Panc1 (cell line): ENCODE measurements at regions not wholly inside any gene's neighbourhood (a gene's known extent, or its start where the extent isn't known, plus 50 kb on each side); places are given as distances from the start of the nearest gene placed in this dataset.

Experiments used
- ATAC-seq: fragments of 200-7000 bp; cut with Tn5 transposase; 2 replicates; pipeline ENCODE4 v1.9.1; 2020; ENCODE audit warnings: mild to moderate bottlenecking, moderate library complexity
- BruUV-seq: library from RNA; stranded (reverse); fragments of 400-500 nt; replicated peaks from 2 replicates; lab custom pipeline; 2021; lab: Mats Ljungman, UMichigan
- CTCF ChIA-PET: fragments of 300-600 bp; sonication (Branson Sonifier 250); formaldehyde crosslinking; loops from one replicate; lab custom pipeline; 2022; ENCODE audit warnings: antibody characterized with exemption; lab: Charles Lee
- POLR2A ChIA-PET: fragments of 300-600 bp; sonication (Branson Sonifier 250); formaldehyde crosslinking; loops from one replicate; lab custom pipeline; 2022; ENCODE audit warnings: antibody characterized with exemption; lab: Charles Lee
- DNase-seq: peaks from one replicate; pipeline ENCODE4 v3.0.0-alpha.2; 2010; ENCODE audit warnings: low read depth, low spot score
- H3K27ac ChIP-seq: 2 replicates; pipeline ENCODE4 v1.5.1; 2011; ENCODE audit warnings: mild to moderate bottlenecking, low read length, inconsistent platforms
- H3K27me3 ChIP-seq: fragments of 200-500 bp; sonication (Bioruptor generic); 2 replicates; pipeline ENCODE4 v1.6.0; 2014; ENCODE audit warnings: low read length, inconsistent platforms; ENCODE audit not compliant: control insufficient read depth, insufficient read depth
- H3K36me3 ChIP-seq: fragments of 200-500 bp; sonication (Bioruptor generic); 2 replicates; pipeline ENCODE4 v1.5.1; 2014; ENCODE audit warnings: inconsistent platforms, mild to moderate bottlenecking, low read length, moderate library complexity; ENCODE audit not compliant: control insufficient read depth, insufficient read depth
- H3K4me1 ChIP-seq: 2 replicates; pipeline ENCODE4 v1.5.1; 2011; ENCODE audit warnings: inconsistent platforms, mild to moderate bottlenecking, low read length, moderate library complexity; ENCODE audit not compliant: control insufficient read depth, insufficient read depth
- H3K4me3 ChIP-seq, 2 experiments: 2 replicates each; pipeline ENCODE4 v1.5.1; 2011 to 2012; ENCODE audit warnings: low read depth in 2 of 2, low read length in 2 of 2, mild to moderate bottlenecking in 2 of 2, inconsistent platforms in 1 of 2, moderate library complexity in 1 of 2
- H3K9me3 ChIP-seq: fragments of 200-500 bp; sonication (Bioruptor generic); 2 replicates; pipeline ENCODE4 v1.5.1; 2014; ENCODE audit warnings: low read depth, mild to moderate bottlenecking, inconsistent platforms, low read length, moderate library complexity; ENCODE audit not compliant: control insufficient read depth, insufficient read depth
- POLR2AphosphoS5 ChIP-seq: IDR thresholded peaks from 2 replicates; pipeline ENCODE4 v1.6.1; 2012; ENCODE audit warnings: mild to moderate bottlenecking, low read depth, low read length, moderate library complexity
- SIN3A ChIP-seq: IDR thresholded peaks from 2 replicates; pipeline ENCODE4 v1.6.1; 2012; ENCODE audit warnings: low read depth, mild to moderate bottlenecking, low read length, moderate library complexity, borderline replicate concordance; ENCODE audit not compliant: insufficient read depth
- TCF7L2 ChIP-seq: IDR thresholded peaks from 2 replicates; pipeline ENCODE4 v1.6.1; 2011; ENCODE audit warnings: mild to moderate bottlenecking, low read depth, low read length, inconsistent platforms
- in situ Hi-C: cut with HindIII; loops from 2 replicates; pipeline ENCODE4 v1.10.0; 2016; ENCODE audit warnings: low sequenced_read_pairs, low pct_unique_long_range_greater_than_20kb
- intact Hi-C: fragments of 100-400 bp; cut with micrococcal nuclease; formaldehyde crosslinking; loops from one replicate; pipeline ENCODE4 v1.10.0; 2022; ENCODE audit not compliant: unreplicated experiment
- TF ChIP-seq, protein P1 (sequence below), 2 experiments: IDR thresholded peaks; 2 replicates each; pipeline ENCODE4 v1.6.1; 2011 to 2012; ENCODE audit warnings: low read depth in 2 of 2, control low read depth in 1 of 2, low read length in 1 of 2, mild to moderate bottlenecking in 1 of 2, moderate library complexity in 1 of 2; ENCODE audit not compliant: insufficient read depth in 1 of 2
- TF ChIP-seq, protein P2 (sequence below): fragments of 450-650 bp; IDR thresholded peaks from 2 replicates; pipeline ENCODE4 v1.5.1; 2017; ENCODE audit warnings: mild to moderate bottlenecking

DNA sequence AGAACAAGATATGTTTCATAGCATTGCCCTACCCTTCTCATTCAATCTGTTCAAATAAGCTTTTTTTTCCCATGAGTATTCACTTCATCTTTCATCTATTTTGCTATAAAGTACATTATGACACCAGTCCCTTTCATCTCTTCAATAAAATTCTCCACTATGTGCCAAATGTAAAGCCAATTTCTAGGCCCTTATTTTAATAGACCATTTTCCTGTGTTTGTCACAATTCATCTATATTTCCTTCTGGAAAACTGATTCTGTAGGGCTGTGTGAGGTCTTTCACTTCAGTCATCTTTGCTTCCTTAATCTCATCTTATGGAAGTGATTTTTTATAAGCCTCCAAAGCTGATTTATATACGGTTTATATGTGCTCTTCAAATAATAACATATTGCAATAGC is 992.4 kb upstream of the EYS start:
- POLR2A ChIA-PET, result no interaction called here
- intact Hi-C loops, result no loop called here

DNA sequence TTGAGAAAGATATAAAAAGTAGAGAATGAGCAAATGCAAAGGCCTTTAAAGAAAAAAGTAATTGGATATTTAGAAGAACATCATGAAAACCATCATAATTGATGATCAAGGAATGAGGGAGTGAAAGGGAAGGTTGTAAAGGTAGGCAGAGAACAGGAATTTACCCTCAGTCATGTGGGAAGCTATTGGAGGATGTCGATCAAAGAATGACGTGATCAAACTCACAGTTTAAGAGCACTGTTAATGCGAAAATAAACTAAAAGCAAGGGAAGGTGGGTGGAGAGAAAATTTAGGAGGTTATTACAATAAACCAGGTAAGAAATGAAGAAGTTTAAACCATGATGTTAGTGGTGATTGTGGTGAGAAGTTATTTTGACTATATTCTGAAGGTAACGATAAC is 982.6 kb upstream of the EYS start:
- CTCF ChIA-PET, result no interaction called here
- no peaks in the 10 kb centered on the region for H3K4me1 ChIP-seq
- no peak for DNase-seq
- in situ Hi-C loops, result no loop called here
- intact Hi-C loops, result no loop called here
- BruUV-seq, result no TSS peak
- ATAC-seq, result no peak
- no peaks in the 10 kb centered on the region for H3K9me3 ChIP-seq
- TF ChIP-seq, protein P1, sequence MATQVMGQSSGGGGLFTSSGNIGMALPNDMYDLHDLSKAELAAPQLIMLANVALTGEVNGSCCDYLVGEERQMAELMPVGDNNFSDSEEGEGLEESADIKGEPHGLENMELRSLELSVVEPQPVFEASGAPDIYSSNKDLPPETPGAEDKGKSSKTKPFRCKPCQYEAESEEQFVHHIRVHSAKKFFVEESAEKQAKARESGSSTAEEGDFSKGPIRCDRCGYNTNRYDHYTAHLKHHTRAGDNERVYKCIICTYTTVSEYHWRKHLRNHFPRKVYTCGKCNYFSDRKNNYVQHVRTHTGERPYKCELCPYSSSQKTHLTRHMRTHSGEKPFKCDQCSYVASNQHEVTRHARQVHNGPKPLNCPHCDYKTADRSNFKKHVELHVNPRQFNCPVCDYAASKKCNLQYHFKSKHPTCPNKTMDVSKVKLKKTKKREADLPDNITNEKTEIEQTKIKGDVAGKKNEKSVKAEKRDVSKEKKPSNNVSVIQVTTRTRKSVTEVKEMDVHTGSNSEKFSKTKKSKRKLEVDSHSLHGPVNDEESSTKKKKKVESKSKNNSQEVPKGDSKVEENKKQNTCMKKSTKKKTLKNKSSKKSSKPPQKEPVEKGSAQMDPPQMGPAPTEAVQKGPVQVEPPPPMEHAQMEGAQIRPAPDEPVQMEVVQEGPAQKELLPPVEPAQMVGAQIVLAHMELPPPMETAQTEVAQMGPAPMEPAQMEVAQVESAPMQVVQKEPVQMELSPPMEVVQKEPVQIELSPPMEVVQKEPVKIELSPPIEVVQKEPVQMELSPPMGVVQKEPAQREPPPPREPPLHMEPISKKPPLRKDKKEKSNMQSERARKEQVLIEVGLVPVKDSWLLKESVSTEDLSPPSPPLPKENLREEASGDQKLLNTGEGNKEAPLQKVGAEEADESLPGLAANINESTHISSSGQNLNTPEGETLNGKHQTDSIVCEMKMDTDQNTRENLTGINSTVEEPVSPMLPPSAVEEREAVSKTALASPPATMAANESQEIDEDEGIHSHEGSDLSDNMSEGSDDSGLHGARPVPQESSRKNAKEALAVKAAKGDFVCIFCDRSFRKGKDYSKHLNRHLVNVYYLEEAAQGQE (IDR thresholded peaks at IDR 0.05; ENCODE audit: insufficient read depth in 1 of 2, low read depth in 2 of 2, low read length in 1 of 2), result no peak
- TF ChIP-seq POLR2AphosphoS5 (no peak), TCF7L2 (no peak), SIN3A (no peak)
- TF ChIP-seq, protein P2, sequence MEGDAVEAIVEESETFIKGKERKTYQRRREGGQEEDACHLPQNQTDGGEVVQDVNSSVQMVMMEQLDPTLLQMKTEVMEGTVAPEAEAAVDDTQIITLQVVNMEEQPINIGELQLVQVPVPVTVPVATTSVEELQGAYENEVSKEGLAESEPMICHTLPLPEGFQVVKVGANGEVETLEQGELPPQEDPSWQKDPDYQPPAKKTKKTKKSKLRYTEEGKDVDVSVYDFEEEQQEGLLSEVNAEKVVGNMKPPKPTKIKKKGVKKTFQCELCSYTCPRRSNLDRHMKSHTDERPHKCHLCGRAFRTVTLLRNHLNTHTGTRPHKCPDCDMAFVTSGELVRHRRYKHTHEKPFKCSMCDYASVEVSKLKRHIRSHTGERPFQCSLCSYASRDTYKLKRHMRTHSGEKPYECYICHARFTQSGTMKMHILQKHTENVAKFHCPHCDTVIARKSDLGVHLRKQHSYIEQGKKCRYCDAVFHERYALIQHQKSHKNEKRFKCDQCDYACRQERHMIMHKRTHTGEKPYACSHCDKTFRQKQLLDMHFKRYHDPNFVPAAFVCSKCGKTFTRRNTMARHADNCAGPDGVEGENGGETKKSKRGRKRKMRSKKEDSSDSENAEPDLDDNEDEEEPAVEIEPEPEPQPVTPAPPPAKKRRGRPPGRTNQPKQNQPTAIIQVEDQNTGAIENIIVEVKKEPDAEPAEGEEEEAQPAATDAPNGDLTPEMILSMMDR, result no peak
- H3K36me3 ChIP-seq, result no peaks in the 10 kb centered on the region
- POLR2A ChIA-PET, result no interaction called here
- no peak overlapping the region for H3K27ac ChIP-seq
- H3K27me3 ChIP-seq, result no peaks in the 10 kb centered on the region
- H3K4me3 ChIP-seq, result no peak overlapping the region

More for the DNA sequence above, 992.4 kb upstream of the EYS start:
- no peak for DNase-seq
- CTCF ChIA-PET, result no interaction called here
- Histone ChIP-seq H3K4me3 (no peak overlapping the region), H3K27me3 (no peaks in the 10 kb centered on the region), H3K36me3 (no peaks in the 10 kb centered on the region), H3K4me1 (no peaks in the 10 kb centered on the region), H3K27ac (no peak overlapping the region), H3K9me3 (no peaks in the 10 kb centered on the region)
- BruUV-seq, result no TSS peak
- in situ Hi-C loops, result no loop called here
- ATAC-seq, result no peak
- TF ChIP-seq, protein P1 (IDR thresholded peaks at IDR 0.05; ENCODE audit: insufficient read depth in 1 of 2, low read depth in 2 of 2, low read length in 1 of 2), result no peak
- TF ChIP-seq TCF7L2, result no peak
- no peak for TF ChIP-seq POLR2AphosphoS5
- TF ChIP-seq SIN3A, result no peak
- TF ChIP-seq, protein P2, result no peak
